Epithelial cell of proximal tubule (primary cell): ENCODE measurements at regions not wholly inside any gene's neighbourhood (a gene's known extent, or its start where the extent isn't known, plus 50 kb on each side); places are given as distances from the start of the nearest gene placed in this dataset.

Experiments
- DNase-seq: peaks from one replicate; pipeline ENCODE4 v3.0.0-alpha.2; 2011; ENCODE audit warnings: low read depth
- H3K4me3 ChIP-seq: 2 replicates; pipeline ENCODE4 v1.5.1; 2011; ENCODE audit warnings: low read depth, mild to moderate bottlenecking, low read length
- TF ChIP-seq, protein P1 (sequence below): conservative IDR thresholded peaks from 2 replicates; pipeline ENCODE4 v1.5.1; 2012; ENCODE audit warnings: low read depth, mild to moderate bottlenecking, low read length

DNA sequence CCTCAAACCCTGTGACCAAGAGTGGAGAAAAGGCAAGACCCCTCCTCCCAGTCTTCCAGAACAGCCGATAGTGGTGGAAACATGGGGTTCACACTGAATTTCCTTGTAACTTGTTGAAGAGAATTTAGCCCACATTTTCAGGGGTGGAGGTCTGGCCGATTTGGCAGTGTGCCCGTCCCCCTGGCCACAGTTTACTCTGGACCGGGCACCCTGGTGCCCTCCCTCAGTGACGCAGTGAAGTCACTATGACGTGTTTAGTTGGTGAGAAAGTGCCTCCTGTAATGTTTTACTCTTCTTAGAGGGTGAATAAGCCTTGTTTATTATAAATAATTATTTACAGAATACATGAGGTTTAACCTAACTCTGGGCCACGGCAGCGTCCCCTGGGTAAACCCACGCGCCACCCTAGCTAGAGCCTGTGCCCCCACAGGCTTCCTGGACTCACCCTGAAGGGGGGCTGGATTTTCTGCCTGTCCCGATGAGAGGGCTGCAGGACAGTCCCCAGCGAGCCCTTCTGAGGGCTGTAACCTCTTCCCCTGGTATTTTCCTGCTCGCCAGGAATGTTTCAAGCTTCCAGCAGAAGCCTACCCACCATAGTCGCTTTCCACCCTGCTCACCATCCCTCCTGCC lies 316.9 kb downstream of the SEC14L1 start:
- DNase-seq = no peak
- TF ChIP-seq, protein P1, sequence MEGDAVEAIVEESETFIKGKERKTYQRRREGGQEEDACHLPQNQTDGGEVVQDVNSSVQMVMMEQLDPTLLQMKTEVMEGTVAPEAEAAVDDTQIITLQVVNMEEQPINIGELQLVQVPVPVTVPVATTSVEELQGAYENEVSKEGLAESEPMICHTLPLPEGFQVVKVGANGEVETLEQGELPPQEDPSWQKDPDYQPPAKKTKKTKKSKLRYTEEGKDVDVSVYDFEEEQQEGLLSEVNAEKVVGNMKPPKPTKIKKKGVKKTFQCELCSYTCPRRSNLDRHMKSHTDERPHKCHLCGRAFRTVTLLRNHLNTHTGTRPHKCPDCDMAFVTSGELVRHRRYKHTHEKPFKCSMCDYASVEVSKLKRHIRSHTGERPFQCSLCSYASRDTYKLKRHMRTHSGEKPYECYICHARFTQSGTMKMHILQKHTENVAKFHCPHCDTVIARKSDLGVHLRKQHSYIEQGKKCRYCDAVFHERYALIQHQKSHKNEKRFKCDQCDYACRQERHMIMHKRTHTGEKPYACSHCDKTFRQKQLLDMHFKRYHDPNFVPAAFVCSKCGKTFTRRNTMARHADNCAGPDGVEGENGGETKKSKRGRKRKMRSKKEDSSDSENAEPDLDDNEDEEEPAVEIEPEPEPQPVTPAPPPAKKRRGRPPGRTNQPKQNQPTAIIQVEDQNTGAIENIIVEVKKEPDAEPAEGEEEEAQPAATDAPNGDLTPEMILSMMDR = no peak
- no peak overlapping the region for H3K4me3 ChIP-seq

DNA sequence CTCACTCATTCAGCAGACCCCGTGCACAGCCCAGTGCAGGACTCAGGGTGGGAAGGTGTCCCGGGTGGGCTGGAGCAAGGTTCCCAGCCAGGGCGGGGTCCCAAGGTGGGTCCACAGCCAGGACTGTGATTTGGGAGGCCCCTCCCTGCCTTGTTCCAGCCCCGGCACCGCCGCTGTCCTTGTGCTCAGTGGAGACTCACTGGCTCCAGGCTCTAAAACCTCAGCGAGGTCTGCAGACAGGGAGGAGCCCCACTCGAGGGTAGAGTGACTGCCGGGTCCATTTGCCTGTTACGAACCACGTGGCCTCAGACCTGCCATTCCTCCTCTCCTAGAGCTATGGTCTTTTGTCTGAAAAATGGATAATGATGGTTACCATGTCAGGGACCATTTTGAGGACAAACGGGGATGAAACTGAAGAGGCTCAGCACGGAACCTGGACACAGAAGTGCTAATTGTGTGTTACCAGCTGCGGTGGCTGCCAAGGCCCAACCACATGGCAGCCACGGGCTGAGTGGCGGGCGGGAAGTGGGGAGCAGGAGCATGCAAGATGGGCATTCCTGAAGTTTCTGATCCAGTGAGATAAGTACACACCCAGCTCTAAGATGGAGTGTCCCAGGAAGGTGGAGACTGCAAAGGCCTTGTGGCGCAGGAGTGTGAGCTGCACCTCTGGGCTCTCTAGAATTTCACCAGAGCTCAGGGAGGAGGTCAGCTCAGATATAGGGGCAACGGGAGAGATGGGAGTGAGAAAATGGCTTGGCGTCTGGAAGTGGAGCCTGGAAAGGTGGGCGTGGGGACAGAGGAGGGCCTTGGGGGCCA lies 317.6 kb downstream of the SEC14L1 start:
- TF ChIP-seq, protein P1 = no peak
- DNase-seq = no peak
- no peak overlapping the region for H3K4me3 ChIP-seq

DNA sequence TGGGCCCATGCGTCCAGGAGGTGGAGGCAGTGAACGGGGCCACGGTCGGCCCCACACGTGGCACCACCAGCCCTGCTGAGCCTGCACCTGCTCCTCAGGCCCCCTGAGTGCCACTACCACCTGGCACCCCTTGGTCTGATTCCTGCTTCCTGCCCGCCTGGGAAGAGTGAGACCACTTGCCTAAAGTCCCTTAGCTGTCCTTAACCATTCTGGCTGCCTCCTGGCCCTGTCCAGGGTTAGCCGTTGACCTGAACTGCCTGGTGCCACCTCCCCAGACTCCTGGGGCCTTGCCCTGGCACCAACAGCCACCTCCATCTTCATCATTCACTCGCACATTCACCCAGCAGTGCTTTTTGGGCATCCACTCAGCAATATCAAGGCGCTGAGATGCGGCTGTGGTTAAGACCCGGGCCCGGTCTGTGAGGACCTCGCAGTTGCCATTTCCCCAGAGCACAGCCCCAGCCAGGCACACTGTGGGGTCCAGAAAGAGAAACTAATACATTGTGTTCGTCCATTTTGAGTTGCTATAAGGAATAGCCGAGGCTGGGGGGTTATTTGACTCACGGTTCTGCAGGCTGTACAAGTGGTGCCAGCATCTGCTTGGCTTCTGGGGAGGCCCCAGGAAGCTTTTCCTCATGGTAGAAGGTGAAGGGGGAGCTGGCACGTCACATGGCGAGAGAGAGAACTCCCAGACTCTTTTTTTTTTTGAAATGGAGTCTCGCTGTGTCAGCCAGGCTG lies 318.4 kb downstream of the SEC14L1 start:
- H3K4me3 ChIP-seq = no peak overlapping the region
- TF ChIP-seq, protein P1 = no peak
- no peak for DNase-seq

DNA sequence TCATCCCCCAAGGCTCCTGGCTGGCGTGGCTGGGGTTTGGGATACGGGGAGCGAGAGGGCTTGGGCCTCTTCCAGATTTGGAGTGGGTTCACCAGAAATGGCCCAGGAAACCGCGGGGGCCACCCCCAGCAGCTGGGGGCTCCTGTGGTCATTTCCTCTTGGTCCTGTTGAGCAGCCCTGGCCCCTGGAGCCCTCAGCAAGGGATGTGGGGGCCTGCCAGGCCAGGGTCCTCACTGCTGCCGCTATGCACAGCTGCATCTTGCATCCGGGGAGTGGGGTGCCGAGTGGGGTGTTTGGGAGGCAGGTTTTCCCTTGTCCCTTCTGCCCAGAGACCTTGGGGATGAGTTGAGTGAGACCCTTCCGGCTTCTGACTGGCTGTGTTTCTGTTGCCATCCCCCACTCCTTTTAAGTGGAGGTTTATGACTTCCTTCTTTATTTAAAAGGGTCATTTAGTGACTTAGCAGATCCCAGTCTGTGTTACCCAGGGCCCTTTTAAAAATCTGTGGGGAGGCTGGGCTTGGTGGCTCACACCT lies 319.8 kb downstream of the SEC14L1 start:
- no peak for DNase-seq
- no peak overlapping the region for H3K4me3 ChIP-seq
- TF ChIP-seq, protein P1 = no peak

DNA sequence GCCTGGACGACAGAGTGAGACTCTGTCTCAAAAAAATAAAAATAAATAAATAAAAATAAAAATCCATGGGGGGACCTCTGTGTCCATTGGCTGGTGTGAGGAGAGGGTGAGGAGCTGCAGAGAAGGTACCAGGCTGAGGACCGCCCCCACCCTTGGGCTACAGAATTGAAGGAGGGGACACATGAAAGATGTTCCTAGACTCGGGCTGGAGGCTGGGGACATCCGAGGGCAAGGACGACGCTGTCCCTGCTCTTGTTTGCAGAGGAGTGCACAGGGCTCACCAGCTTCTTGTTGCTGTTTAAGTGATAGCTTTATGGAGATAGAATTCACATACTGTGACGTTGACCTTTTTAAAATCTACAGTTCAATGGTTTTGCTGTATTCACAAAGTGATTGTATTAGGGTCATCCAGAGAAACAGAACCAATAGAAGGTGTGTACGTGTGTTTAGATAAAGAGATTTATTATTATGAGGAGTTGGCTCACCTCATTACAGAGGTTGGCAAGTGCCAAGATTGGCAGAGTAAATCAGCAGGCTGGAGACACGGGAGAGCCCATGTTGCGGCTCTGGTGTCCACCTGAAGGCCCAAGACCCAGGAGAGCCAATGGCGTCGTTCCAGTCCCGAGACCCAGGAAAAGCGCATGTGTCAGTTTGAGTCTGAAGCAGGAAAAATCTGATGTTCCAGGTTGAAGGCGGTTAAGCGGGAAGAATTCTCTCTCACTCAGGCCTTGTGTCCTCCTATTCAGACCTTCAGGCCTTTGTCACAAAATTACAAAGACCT lies 320.7 kb downstream of the SEC14L1 start:
- no peak for DNase-seq
- H3K4me3 ChIP-seq = no peak overlapping the region
- TF ChIP-seq, protein P1 = no peak

DNA sequence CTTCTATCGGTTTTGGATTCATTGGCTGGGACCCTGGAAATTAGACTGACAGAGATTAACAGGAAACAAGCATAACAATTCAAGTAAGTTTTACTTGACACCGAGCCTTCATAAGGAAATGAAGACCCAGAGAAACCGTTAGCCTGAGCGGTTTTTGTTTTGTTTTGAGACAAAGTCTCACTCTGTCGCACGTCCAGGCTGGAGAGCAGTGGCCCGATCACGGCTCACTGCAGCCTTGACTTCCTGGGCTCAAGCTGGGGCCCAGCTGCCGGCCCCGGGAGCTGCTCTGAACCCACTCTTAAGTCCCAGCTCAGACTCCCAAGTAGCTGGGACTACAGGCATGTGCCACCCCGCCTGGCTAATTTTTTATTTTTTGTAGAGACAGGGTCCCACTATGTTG lies 321.3 kb downstream of the SEC14L1 start:
- H3K4me3 ChIP-seq = no peak overlapping the region
- DNase-seq = no peak
- TF ChIP-seq, protein P1 = no peak
